ENCODE measurements at regions not wholly inside any gene's neighbourhood (a gene's known extent, or its start where the extent isn't known, plus 50 kb on each side); places are given as distances from the start of the nearest gene placed in this dataset.

DNA sequence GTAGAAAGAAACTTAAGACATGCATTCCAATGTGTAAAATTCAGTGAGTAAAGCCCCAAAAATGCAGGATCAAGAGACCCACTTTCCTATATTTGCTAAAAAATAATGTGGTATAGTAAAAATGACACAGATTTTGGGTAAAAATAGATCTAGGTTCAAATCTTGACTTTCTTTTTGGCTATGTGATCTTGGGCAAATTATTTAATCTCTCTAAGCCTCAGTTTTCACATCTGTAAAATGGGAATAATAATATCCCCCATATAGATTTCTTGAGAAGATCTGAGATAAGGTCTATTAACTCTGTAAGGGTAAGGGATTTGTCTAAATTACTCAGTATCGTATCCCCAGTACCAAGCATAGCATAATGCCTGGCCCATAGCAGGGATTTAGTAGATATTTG is 172.3 kb downstream of the CARTPT start:
- no peak overlapping the region for H3K4me3 ChIP-seq (ENCODE audit: low read depth, low read length)
- TF ChIP-seq, protein P1, sequence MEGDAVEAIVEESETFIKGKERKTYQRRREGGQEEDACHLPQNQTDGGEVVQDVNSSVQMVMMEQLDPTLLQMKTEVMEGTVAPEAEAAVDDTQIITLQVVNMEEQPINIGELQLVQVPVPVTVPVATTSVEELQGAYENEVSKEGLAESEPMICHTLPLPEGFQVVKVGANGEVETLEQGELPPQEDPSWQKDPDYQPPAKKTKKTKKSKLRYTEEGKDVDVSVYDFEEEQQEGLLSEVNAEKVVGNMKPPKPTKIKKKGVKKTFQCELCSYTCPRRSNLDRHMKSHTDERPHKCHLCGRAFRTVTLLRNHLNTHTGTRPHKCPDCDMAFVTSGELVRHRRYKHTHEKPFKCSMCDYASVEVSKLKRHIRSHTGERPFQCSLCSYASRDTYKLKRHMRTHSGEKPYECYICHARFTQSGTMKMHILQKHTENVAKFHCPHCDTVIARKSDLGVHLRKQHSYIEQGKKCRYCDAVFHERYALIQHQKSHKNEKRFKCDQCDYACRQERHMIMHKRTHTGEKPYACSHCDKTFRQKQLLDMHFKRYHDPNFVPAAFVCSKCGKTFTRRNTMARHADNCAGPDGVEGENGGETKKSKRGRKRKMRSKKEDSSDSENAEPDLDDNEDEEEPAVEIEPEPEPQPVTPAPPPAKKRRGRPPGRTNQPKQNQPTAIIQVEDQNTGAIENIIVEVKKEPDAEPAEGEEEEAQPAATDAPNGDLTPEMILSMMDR (IDR thresholded peaks at IDR 0.05; ENCODE audit: low read depth, low read length), result no peak

DNA sequence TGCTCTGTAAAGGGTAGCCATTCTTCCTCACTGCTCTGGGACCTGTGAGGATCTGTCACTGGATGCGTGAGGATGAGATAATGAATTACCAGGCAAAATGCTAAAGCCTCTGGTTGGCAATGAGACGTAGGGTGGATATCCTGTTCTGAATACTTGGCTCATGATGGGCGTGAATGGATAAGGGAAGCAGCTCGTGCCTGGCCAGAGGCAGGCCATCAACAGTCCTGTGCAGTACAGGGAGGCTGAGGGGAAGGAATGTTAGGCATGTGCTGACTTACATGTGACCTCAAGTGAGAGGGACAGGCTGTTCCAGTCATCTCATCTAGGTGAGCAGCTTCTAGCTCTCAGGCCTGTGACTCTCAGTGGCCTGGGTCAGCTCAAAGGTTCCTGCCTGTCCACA is 172.8 kb downstream of the CARTPT start:
- no peak overlapping the region for H3K4me3 ChIP-seq (ENCODE audit: low read depth, low read length)
- TF ChIP-seq, protein P1 (IDR thresholded peaks at IDR 0.05; ENCODE audit: low read depth, low read length), result no peak

DNA sequence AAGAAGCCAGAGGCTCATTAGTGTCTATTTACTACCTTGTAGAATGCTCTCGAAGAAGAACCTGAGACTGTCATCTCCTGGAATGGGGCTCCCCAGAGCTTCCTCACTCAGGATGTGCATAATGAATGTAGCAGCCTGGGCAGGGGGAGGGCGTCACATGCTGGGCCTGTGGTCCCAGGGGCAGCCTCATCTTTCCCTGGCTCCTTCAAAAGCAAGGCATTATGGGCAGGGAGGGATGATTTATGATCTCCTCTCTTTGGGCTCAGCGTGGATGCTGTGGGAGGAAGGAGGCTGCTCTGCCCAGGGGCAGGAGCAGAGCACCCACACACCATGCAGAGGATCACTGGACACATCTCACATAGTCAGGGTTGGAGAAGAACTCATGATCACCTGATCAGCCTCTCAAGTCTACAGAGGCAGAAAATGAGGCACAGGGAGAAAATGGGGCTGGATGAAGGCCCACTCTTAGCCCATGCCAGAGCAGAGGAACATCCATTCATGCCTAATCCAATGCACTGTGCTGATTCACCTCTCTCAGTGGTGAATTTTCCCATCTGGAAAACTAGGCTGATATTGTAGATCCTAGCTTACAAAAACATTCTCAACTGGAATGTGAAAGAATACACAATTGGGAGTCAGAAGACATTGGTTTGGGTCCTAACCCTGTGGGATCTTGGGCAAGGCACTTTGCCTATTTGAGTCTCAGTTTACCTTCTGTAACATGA is 173.7 kb downstream of the CARTPT start:
- no peak overlapping the region for H3K4me3 ChIP-seq (ENCODE audit: low read depth, low read length)
- TF ChIP-seq, protein P1 (IDR thresholded peaks at IDR 0.05; ENCODE audit: low read depth, low read length), result no peak

DNA sequence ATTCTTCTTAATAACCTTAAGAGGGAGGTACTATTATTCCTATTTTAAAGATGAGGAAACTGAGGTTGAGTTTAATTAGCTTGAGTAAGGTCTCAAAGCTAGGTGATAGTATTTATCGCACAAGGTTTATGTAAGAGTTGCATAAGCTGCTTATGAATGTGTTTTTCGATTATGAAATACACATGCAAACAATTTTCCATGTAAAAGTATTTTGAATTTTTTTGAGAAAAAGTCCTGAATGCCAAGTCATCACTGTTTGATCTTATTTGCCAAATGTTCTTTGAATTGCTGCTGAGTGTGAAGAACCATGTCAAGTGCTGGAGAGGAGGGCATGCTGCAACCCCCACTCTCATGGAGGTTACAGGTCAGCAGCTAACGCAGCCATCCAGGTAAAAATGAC is 174.4 kb downstream of the CARTPT start:
- TF ChIP-seq, protein P1 (IDR thresholded peaks at IDR 0.05; ENCODE audit: low read depth, low read length), result no peak
- no peak overlapping the region for H3K4me3 ChIP-seq (ENCODE audit: low read depth, low read length)

DNA sequence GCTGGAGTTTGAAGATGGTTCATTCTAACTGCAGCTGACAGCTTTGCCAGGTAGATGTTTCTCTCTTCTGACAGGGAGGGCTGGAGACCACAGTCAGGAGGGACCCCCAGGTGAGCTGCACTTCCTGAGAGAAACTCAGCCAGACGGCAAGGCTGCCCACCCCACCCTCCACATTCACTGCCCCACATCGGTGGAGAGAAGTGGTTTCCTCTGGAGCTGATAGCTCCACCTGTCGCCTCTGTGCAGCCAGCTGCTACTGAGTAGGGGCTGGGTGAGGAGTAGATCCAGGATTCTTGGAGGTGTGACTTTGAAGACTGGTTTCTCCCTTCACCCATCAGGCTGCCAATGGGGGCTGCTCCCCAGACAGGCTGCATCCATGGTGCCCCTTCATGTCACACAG is 175.0 kb downstream of the CARTPT start:
- H3K4me3 ChIP-seq (ENCODE audit: low read depth, low read length), result no peak overlapping the region
- TF ChIP-seq, protein P1 (IDR thresholded peaks at IDR 0.05; ENCODE audit: low read depth, low read length), result no peak

DNA sequence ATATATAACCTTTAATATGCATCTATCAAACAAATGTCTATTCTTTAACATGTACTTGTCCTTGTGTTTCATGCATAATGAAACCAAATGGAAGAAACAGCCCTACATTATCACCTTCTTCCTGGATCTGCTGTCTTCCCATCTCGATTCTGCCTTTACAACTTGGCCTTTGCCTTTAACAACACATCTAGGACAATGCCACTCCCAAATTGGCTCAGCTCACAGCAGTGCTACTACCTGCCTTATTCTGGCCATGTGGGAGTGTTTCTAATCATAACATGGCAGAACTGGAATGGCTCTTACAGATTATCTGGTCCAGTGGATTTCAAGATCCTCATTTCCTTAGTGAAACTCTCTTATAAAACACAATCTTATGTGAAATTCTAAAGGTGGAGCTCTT is 176.5 kb downstream of the CARTPT start:
- TF ChIP-seq, protein P1 (IDR thresholded peaks at IDR 0.05; ENCODE audit: low read depth, low read length), result no peak
- no peak overlapping the region for H3K4me3 ChIP-seq (ENCODE audit: low read depth, low read length)

DNA sequence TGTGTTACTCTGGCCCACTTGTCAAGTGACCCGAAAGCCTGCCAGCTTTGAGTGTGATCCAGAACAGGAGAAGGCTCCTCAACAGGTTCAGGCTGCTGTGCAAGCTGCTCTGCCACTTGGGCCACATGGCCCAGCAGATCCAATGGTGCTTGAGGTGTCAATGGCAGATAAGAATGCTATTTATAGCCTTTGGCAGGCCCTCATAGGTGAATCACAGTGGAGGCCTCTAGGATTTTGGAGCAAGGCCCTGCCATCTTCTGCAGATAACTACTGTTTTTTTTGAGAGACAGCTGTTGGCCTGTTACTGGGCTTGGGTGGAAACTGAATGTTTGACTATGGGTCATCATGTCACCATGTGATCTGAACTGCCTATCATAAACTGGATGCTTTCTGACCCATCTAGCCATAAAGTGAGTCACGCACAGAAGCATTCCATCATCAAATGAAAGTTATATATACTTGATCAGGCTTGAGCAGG is 180.8 kb downstream of the CARTPT start:
- TF ChIP-seq, protein P1 (IDR thresholded peaks at IDR 0.05; ENCODE audit: low read depth, low read length), result no peak
- H3K4me3 ChIP-seq (ENCODE audit: low read depth, low read length), result no peak overlapping the region
